Thoracic aorta (tissue), 2 donors: ENCODE measurements at regions not wholly inside any gene's neighbourhood (a gene's known extent, or its start where the extent isn't known, plus 50 kb on each side); places are given as distances from the start of the nearest gene placed in this dataset.

Experiments used
- ATAC-seq: fragments of 150-250 bp; one replicate; pipeline ENCODE4 v1.8.0; 2017; ENCODE audit warnings: low read depth; ENCODE audit not compliant: insufficient number of reproducible peaks, low FRiP score
- DNase-seq: peaks from one replicate; pipeline ENCODE4 v3.0.0-alpha.2; 2020; ENCODE audit warnings: low spot score
- H3K27ac ChIP-seq, 2 donors: fragments of 200-600 bp; sonication (generic); 1 replicate in 1 of 2; 2 replicates in 1 of 2; pipeline ENCODE4 v1.5.1; 2016; ENCODE audit warnings: mild to moderate bottlenecking in 2 of 2, moderate library complexity in 2 of 2
- H3K27me3 ChIP-seq: fragments of 200-600 bp; sonication (generic); replicated peaks from 2 replicates; pipeline ENCODE4 v1.6.0; 2016; ENCODE audit warnings: mild to moderate bottlenecking; ENCODE audit not compliant: insufficient read depth
- H3K36me3 ChIP-seq: fragments of 200-600 bp; sonication (generic); one replicate; pipeline ENCODE4 v1.5.1; 2016
- H3K4me1 ChIP-seq, 2 donors: fragments of 200-600 bp; sonication (generic); 1 replicate in 1 of 2; 2 replicates in 1 of 2; pipeline versions ENCODE4 v1.5.1 to v1.6.0; 2016; ENCODE audit warnings: low read depth in 2 of 2, mild to moderate bottlenecking in 1 of 2; ENCODE audit not compliant: control insufficient read depth in 1 of 2
- H3K4me3 ChIP-seq: fragments of 200-600 bp; sonication (generic); 2 replicates; pipeline ENCODE4 v1.5.1; 2016; ENCODE audit warnings: mild to moderate bottlenecking
- H3K9me3 ChIP-seq: fragments of 200-600 bp; sonication (generic); 2 replicates; pipeline ENCODE4 v1.5.1; 2016
- TF ChIP-seq, protein P1 (sequence below): fragments of 200-600 bp; sonication (generic); IDR thresholded peaks from one replicate; pipeline ENCODE4 v1.5.1; 2019; ENCODE audit warnings: antibody characterized with exemption

DNA sequence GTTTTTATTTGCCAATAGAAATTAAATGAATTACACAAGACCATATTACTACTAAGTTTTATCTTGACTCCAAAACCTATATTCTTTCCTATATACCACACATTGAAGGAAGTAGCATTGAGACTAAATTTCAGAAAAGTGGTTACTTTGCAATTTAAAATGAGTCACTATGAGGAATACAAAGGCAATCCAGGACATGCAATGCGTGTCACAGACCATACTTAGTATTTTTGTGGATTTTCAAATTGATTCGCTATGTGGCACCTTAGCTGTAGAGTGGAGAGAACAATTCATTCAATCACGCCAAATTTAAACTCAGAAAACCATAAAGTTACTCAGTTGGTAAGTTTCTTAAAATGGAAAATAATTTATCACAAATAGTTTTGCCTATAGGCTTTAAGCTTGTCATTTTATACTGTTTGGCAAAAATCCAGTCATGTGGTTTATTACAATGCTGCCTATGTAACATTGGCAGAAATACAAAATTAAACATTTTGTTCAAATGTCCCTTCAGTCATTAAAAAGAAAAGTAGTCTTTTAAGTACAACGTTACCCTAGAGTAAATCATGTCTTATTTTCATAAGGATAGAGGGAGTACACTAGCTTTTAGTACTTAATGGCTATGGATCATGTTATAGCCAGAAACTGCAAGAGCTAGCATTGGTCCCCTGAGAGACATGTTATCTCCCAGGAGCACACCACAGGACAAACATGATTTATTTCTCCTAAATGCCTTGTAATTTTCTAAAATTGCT lies 222.8 kb upstream of the CDH7 start:
- H3K27me3 ChIP-seq: no peaks in the 10 kb centered on the region
- H3K4me3 ChIP-seq: no peak overlapping the region
- TF ChIP-seq, protein P1, sequence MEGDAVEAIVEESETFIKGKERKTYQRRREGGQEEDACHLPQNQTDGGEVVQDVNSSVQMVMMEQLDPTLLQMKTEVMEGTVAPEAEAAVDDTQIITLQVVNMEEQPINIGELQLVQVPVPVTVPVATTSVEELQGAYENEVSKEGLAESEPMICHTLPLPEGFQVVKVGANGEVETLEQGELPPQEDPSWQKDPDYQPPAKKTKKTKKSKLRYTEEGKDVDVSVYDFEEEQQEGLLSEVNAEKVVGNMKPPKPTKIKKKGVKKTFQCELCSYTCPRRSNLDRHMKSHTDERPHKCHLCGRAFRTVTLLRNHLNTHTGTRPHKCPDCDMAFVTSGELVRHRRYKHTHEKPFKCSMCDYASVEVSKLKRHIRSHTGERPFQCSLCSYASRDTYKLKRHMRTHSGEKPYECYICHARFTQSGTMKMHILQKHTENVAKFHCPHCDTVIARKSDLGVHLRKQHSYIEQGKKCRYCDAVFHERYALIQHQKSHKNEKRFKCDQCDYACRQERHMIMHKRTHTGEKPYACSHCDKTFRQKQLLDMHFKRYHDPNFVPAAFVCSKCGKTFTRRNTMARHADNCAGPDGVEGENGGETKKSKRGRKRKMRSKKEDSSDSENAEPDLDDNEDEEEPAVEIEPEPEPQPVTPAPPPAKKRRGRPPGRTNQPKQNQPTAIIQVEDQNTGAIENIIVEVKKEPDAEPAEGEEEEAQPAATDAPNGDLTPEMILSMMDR: no peak
- no peaks in the 10 kb centered on the region for H3K4me1 ChIP-seq
- no peak for DNase-seq
- no peak overlapping the region for H3K27ac ChIP-seq
- no peaks in the 10 kb centered on the region for H3K9me3 ChIP-seq
- H3K36me3 ChIP-seq: no peaks in the 10 kb centered on the region
- ATAC-seq: no peak

DNA sequence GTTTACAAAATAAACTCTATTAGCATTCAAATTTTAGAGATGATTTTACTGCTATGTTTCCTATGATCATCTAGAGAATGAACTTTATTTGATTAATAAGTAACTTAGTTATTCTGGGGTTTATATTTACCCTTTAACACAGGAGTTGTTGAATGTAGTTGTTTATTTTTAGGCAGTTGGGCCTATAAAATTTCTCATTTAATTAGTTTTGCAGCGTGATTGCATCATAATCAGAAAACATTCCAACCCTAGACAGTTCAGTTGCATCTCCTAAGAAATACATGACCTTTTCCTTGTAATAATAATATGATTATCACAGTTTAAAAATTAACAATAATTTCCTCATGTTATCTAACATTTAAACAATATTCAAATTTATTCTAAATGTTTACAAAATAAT lies 224.7 kb upstream of the CDH7 start:
- ATAC-seq (no peak), DNase-seq (no peak)
- Histone ChIP-seq H3K36me3 (no peaks in the 10 kb centered on the region), H3K4me1 (no peaks in the 10 kb centered on the region), H3K4me3 (no peak overlapping the region), H3K9me3 (no peaks in the 10 kb centered on the region), H3K27me3 (no peaks in the 10 kb centered on the region), H3K27ac (no peak overlapping the region)
- TF ChIP-seq, protein P1: no peak

- H3K4me3 ChIP-seq: no peak overlapping the region
- DNase-seq (no peak), ATAC-seq (no peak)
- no peak overlapping the region for H3K27ac ChIP-seq
- H3K9me3 ChIP-seq: no peaks in the 10 kb centered on the region
- H3K27me3 ChIP-seq: no peaks in the 10 kb centered on the region
- H3K36me3 ChIP-seq: no peaks in the 10 kb centered on the region
- TF ChIP-seq, protein P1: no peak
- H3K4me1 ChIP-seq: no peaks in the 10 kb centered on the region
These were observed 227.4 kb upstream of the CDH7 start for GRCh38 chr18:65523461-65523860.

DNA sequence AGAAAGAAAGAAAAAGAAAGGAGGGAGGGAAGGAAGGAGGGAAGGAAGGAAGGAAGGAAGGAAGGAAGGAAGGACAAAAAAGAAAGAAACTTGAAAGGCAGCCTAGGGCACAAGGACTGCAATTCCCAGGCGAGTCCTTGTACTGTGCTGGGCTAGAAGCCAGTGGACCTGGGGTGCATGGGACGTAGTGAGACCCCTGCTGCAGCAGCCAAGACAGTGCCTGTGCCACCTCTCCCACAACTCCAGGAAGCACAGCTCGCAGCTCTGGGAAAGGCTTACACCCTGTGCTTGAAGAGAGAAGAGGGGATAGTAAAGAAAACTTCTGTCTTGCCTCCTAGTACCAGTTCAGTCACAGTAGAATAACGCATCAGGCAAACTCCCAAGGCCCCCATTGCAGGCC lies 227.9 kb upstream of the CDH7 start:
- ATAC-seq: no peak

GRCh38 chr18:65516209-65516608 lies 234.6 kb upstream of the CDH7 start:
- H3K36me3 ChIP-seq: no peaks in the 10 kb centered on the region
- H3K4me1 ChIP-seq: no peaks in the 10 kb centered on the region
- no peaks in the 10 kb centered on the region for H3K9me3 ChIP-seq
- H3K4me3 ChIP-seq: no peak overlapping the region
- TF ChIP-seq, protein P1: no peak
- H3K27ac ChIP-seq: no peak overlapping the region
- H3K27me3 ChIP-seq: no peaks in the 10 kb centered on the region
- ATAC-seq (no peak), DNase-seq (no peak)

More for the DNA sequence above, 227.9 kb upstream of the CDH7 start:
- Histone ChIP-seq H3K4me3 (no peak overlapping the region), H3K9me3 (no peaks in the 10 kb centered on the region), H3K4me1 (no peaks in the 10 kb centered on the region), H3K27me3 (no peaks in the 10 kb centered on the region), H3K36me3 (no peaks in the 10 kb centered on the region), H3K27ac (no peak overlapping the region)
- DNase-seq: no peak
- TF ChIP-seq, protein P1: no peak
